HG02642 (cell line): ENCODE measurements at regions not wholly inside any gene's neighbourhood (a gene's known extent, or its start where the extent isn't known, plus 50 kb on each side); places are given as distances from the start of the nearest gene placed in this dataset.

Experiments
- ATAC-seq: cut with Tn5 transposase; IDR thresholded peaks from one replicate; pipeline ENCODE4 v1.9.1; 2021; ENCODE audit warnings: mild to moderate bottlenecking; ENCODE audit not compliant: unreplicated experiment, poor library complexity

DNA sequence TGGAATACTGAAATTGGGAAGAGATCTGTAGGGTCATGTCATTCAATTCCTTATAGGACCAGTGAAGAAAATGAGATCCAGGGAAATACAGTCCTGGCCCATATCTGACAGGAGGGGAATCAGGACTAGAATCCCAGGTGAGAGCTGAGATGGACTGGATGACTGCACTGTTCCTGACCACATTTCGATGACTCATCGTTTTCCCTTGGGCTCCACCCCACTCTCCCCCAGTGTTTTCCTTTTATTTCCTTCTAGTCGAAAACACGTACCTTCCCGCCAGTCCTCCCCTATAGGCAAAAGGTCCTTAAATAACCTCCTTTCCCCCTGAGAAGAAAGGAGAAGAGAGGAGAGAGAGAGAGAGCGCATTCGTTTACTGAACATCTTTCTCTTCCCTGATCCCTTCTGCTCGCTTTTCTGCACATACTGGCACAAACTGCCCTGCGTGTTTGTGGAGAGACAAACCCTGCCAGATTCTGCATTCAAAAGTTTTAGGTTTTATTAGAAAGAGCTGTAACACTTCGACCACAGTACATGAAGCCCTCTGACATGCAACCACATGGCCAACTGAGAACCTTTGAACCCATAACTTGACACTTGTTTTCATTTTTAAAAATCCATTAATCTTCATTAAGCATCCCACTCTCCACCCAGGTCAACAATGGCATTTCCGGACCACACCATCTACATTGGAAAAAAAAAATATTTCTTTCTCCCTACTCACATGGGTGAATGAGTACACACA is 565.7 kb downstream of the METTL15 start:
- ATAC-seq = no peak

- no peak for ATAC-seq
Observed at GRCh38 chr11:28671274-28671673, 563.1 kb downstream of the METTL15 start.

GRCh38 chr11:28666632-28667031 is 558.4 kb downstream of the METTL15 start:
- no peak for ATAC-seq

- no peak for ATAC-seq
Observed at GRCh38 chr11:28659716-28660348, 551.6 kb downstream of the METTL15 start.

GRCh38 chr11:28657378-28658030 is 549.3 kb downstream of the METTL15 start:
- no peak for ATAC-seq

DNA sequence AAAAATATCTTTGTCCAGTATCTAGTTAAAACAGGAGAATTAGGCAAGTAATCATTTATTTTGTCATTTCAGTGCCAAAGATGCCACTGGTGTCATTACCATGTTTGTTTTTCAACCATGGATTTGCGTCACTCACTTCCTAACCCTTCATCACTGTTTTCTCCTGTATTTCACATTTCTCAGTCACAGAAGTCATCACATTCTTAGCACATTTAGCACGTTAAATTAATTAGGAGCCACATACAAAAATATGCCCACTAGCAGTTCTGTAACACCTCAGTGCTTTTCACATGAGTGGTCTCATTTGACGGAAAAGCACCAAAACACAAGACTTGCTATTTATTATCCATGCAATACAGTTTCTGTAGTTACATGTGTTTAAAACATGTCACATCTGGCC is 546.0 kb downstream of the METTL15 start:
- no peak for ATAC-seq

DNA sequence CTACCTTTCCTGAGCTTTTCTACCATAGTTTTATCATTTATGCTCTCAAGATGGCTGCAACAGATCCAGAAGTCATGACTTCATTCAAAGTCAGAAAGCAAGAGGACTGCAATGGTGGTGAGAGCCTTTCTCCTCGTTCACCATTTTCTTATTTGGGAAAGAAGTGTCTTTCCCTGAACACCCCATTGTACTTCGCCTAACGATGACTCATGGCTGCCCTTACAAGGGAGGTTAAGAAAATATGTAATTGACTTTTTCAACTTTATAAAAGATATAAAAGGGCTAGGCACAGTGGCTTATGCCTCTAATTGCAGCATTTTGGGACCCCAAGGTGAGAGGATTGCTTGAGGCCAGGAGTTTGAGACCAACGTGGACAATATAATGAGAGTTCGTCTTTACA is 541.7 kb downstream of the METTL15 start:
- no peak for ATAC-seq

GRCh38 chr11:28636566-28636965 is 528.4 kb downstream of the METTL15 start:
- no peak for ATAC-seq

DNA sequence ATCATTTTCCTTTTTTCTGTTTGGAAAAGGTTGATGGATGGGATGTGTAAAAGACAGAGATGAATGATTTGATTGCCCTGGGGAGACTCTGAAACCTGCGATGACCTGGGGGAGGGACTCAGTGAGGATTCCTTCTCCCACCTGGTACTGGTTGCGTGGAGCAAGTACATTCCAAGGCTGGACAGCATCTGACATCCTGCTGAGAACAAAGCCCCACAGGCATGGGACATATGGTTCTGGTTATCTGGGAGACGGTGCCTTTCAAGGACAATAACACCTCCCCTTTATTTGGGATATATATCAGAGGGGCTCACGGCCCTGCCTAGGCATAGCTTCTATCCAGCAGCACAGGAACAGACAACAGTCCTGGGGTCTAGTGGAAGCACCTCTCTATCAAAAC is 527.8 kb downstream of the METTL15 start:
- no peak for ATAC-seq

DNA sequence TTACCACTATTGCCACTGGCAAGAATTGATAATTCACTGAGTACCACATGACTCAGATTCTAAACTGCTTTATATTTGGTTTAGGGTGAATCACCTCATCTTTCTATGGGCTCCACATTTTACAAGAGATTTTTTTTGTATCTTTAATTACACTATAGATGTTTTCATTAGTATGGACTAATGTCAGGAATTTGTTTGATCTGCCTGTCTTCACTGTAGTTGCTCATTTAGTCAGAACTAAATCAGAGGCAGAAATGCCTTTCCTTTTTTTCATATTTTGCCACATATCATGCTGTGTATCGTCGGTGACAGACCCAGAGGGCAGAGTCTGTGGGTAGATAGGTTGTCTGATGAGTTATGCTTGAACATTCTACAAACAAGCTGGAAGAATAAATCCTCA is 524.1 kb downstream of the METTL15 start:
- ATAC-seq = no peak

- ATAC-seq = no peak
Observed at GRCh38 chr11:28631148-28631547, 523.0 kb downstream of the METTL15 start.

- ATAC-seq = no peak
Observed at GRCh38 chr11:28629235-28629634, 521.0 kb downstream of the METTL15 start.

DNA sequence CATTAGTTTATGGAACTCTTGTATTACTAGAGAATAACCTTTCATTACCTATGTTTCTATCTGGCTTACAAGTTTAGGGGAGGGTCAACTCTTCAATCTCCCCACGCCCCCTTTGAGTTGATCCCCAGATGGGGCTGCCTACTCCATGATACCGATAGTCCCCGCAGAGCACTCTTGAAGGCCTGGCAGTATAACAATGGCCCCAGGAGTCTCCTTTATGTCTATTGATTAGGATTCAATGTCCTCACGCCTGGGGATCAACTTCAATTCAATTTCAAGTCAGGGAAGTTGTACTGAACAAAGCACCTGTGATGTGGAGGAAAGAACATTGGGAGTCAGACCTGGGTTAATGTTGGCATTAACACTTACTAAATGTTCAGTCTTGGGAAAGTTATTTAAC is 520.2 kb downstream of the METTL15 start:
- no peak for ATAC-seq

GRCh38 chr11:28627690-28628255 is 519.6 kb downstream of the METTL15 start:
- ATAC-seq = no peak

DNA sequence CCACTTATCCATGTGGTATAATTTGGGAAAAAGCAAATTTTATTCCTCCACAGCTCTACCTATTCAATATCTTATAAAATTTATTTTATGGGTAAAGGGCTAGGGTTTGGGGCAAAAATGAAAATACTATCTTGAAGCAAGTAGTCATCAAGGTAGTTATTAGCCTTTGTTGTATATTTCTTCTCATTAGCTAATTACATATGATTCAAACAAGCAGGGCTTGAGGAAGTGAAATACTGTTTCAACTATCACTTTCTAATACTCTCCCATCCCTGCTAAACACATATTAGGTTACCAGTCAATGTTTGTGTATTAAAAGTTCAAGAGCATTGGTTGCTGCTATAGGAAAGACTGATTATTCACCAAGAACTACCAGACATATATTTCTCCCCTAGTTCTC is 517.3 kb downstream of the METTL15 start:
- ATAC-seq = no peak

GRCh38 chr11:28621753-28622152 is 513.6 kb downstream of the METTL15 start:
- ATAC-seq = no peak

- no peak for ATAC-seq
Observed at GRCh38 chr11:28619846-28620540, 511.8 kb downstream of the METTL15 start.

DNA sequence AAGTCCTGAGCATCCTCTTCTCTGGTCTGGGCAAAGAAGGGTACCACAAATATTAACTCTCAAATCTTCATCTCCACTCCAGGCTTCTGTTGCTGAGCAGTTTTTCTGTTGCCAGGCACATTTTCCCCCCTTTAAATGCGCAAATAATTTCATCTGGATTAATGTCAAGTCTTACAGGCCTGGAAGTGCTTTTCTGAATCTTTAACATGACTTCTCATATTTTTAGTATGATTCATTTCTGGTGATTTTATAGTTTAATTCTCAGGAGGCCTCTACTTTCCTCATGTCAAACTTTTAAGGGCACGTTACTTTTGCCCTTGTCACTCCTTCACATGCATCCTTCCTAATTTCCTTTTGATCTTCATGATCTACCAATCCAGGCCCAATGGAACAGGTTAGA is 510.2 kb downstream of the METTL15 start:
- ATAC-seq = no peak

GRCh38 chr11:28616160-28616965 is 508.2 kb downstream of the METTL15 start:
- no peak for ATAC-seq

DNA sequence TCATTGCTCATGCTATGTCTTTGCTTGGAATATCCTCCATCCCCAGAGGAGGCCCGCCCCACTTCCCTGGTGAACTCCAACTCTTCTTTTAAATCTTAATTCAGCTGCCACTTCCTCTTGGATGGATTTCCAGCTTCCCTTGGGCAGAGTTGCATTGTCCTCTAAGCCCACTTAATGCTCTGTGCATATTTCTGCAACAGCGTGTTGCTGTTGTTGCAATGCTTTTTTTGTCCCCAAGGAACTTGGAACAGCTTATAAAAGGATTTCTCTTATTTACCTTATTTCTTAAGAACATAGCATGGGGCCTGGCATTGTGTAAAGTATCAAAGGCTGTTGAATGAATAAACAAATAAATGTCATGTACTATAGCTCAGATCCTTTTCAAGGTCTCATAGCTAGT is 507.4 kb downstream of the METTL15 start:
- ATAC-seq = no peak
